ENCODE measurements at regions not wholly inside any gene's neighbourhood (a gene's known extent, or its start where the extent isn't known, plus 50 kb on each side); places are given as distances from the start of the nearest gene placed in this dataset.
"Not testable (repeated sequence)": the region's sequence is repeated elsewhere in the genome, so short reads cannot be mapped to it uniquely, and the experiment has no call there.

GRCh38 chr19:30283556-30283955 is 88.6 kb upstream of the ZNF536 start:
- Mint-ChIP-seq H3K4me1 (ENCODE audit: low read depth) (no peaks in the 10 kb centered on the region), H3K36me3 (ENCODE audit: low read depth) (no peaks in the 10 kb centered on the region), H3K4me3 (no peak overlapping the region), H3K27me3 (ENCODE audit: low read depth) (no peaks in the 10 kb centered on the region), H3K27ac (no peak overlapping the region), H3K9me3 (no peaks in the 10 kb centered on the region)

GRCh38 chr19:30284209-30284608 is 88.0 kb upstream of the ZNF536 start:
- Mint-ChIP-seq H3K36me3 (ENCODE audit: low read depth) (no peaks in the 10 kb centered on the region), H3K4me1 (ENCODE audit: low read depth) (no peaks in the 10 kb centered on the region), H3K27me3 (ENCODE audit: low read depth) (no peaks in the 10 kb centered on the region), H3K9me3 (no peaks in the 10 kb centered on the region), H3K27ac (no peak overlapping the region), H3K4me3 (no peak overlapping the region)

DNA sequence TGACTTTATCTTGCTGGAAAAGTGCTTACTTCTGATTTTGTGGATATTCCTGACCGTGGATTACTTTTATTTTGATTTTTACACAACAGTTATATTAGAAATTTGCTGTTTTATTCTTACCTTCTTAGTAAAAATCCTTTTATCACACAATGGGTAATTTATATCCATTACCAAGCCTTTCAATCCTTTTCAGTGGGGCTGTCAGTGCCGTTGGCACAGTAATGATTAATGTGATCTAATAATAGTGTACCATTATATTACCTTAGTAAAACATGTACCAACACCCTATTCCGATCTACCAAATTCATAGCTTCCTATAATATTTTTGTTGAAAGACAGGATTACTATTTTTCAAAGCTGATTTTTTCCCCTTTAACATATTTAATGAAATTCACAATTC is 87.3 kb upstream of the ZNF536 start:
- Mint-ChIP-seq H3K27me3 (ENCODE audit: low read depth) (no peaks in the 10 kb centered on the region), H3K27ac (no peak overlapping the region), H3K4me1 (ENCODE audit: low read depth) (no peaks in the 10 kb centered on the region), H3K4me3 (no peak overlapping the region), H3K36me3 (ENCODE audit: low read depth) (no peaks in the 10 kb centered on the region), H3K9me3 (no peaks in the 10 kb centered on the region)

GRCh38 chr19:30286378-30286777 is 85.8 kb upstream of the ZNF536 start:
- H3K9me3 Mint-ChIP-seq = no peaks in the 10 kb centered on the region
- no peaks in the 10 kb centered on the region for H3K36me3 Mint-ChIP-seq (ENCODE audit: low read depth)
- no peak overlapping the region for H3K4me3 Mint-ChIP-seq
- no peaks in the 10 kb centered on the region for H3K4me1 Mint-ChIP-seq (ENCODE audit: low read depth)
- no peaks in the 10 kb centered on the region for H3K27me3 Mint-ChIP-seq (ENCODE audit: low read depth)
- no peak overlapping the region for H3K27ac Mint-ChIP-seq

GRCh38 chr19:30287259-30287658 is 84.9 kb upstream of the ZNF536 start:
- no peak overlapping the region for H3K27ac Mint-ChIP-seq
- H3K4me1 Mint-ChIP-seq (ENCODE audit: low read depth) = no peaks in the 10 kb centered on the region
- H3K36me3 Mint-ChIP-seq (ENCODE audit: low read depth) = no peaks in the 10 kb centered on the region
- H3K9me3 Mint-ChIP-seq = no peaks in the 10 kb centered on the region
- H3K27me3 Mint-ChIP-seq (ENCODE audit: low read depth) = no peaks in the 10 kb centered on the region
- H3K4me3 Mint-ChIP-seq = no peak overlapping the region

GRCh38 chr19:30287973-30288372 is 84.2 kb upstream of the ZNF536 start:
- H3K9me3 Mint-ChIP-seq = no peaks in the 10 kb centered on the region
- no peaks in the 10 kb centered on the region for H3K36me3 Mint-ChIP-seq (ENCODE audit: low read depth)
- no peaks in the 10 kb centered on the region for H3K4me1 Mint-ChIP-seq (ENCODE audit: low read depth)
- H3K4me3 Mint-ChIP-seq = no peak overlapping the region
- H3K27me3 Mint-ChIP-seq (ENCODE audit: low read depth) = no peaks in the 10 kb centered on the region
- H3K27ac Mint-ChIP-seq = no peak overlapping the region

DNA sequence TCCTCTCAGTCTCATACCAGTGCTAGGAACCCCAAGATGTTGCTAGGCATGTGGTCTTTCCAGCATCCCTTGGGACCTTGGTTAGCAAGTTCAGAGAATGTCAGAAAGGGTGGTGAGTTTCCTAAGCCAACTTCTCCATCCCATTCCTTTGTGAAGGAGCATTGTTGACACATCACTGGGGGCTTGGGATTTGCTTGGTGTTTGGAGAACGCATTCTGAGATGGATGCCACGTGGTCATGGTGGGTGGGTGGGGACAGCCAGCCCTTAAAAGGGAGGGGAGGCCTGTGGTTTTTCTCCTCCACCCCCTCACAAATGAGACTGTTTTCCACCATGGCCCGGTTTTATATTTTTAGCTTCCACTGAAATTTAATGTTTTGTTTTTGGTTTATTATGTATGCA is 83.3 kb upstream of the ZNF536 start:
- Mint-ChIP-seq H3K27me3 (ENCODE audit: low read depth) (no peaks in the 10 kb centered on the region), H3K4me1 (ENCODE audit: low read depth) (no peaks in the 10 kb centered on the region), H3K4me3 (no peak overlapping the region), H3K36me3 (ENCODE audit: low read depth) (no peaks in the 10 kb centered on the region), H3K27ac (no peak overlapping the region), H3K9me3 (no peaks in the 10 kb centered on the region)

- H3K27me3 Mint-ChIP-seq (ENCODE audit: low read depth) = no peaks in the 10 kb centered on the region
- no peak overlapping the region for H3K4me3 Mint-ChIP-seq
- no peaks in the 10 kb centered on the region for H3K4me1 Mint-ChIP-seq (ENCODE audit: low read depth)
- no peak overlapping the region for H3K27ac Mint-ChIP-seq
- no peaks in the 10 kb centered on the region for H3K9me3 Mint-ChIP-seq
- no peaks in the 10 kb centered on the region for H3K36me3 Mint-ChIP-seq (ENCODE audit: low read depth)
Observed at GRCh38 chr19:30289336-30289735, 82.8 kb upstream of the ZNF536 start.

DNA sequence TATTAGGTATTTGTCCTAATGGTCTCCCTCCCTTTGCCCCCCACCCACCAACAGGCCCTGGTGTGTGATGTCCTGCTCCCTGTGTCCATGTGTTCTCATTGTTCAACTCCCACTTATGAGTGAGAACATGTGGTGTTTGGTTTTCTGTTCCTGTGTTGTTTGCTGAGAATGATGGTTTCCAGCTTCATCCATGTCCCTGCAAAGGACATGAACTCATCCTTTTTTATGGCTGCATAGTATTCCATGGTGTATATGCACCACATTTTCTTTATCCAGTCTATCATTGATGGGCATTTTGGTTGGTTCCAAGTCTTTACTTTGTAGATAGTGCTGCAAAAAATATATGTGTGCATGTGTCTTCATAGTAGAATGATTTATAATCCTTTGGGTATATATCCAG is 81.4 kb upstream of the ZNF536 start:
- H3K4me3 Mint-ChIP-seq; H3K27me3 Mint-ChIP-seq (ENCODE audit: low read depth); H3K9me3 Mint-ChIP-seq; H3K36me3 Mint-ChIP-seq (ENCODE audit: low read depth); H3K27ac Mint-ChIP-seq; H3K4me1 Mint-ChIP-seq (ENCODE audit: low read depth): not testable (repeated sequence)

- Mint-ChIP-seq H3K36me3 (ENCODE audit: low read depth) (no peaks in the 10 kb centered on the region), H3K27ac (no peak overlapping the region), H3K4me1 (ENCODE audit: low read depth) (no peaks in the 10 kb centered on the region), H3K27me3 (ENCODE audit: low read depth) (no peaks in the 10 kb centered on the region), H3K9me3 (no peaks in the 10 kb centered on the region), H3K4me3 (no peak overlapping the region)
Observed at GRCh38 chr19:30293051-30293785, 79.0 kb upstream of the ZNF536 start.

DNA sequence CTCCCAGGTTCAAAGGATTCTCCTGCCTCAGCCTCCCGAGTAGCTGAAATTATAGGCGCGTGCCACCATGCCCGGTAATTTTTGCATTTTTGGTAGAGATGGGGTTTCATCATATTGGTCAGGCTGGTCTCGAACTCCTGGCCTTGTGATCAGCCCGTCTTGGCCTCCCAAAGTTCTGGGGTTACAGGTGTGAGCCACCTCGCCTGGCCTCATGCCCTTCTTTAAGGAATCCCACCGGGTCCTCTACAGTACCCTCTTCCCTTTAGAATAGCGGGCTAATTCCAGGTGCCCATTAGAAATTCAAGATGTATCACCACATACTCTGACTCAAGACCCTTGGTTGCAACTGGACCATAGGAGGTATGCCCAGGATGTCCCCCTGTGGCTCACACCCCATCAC is 74.2 kb upstream of the ZNF536 start:
- no peak overlapping the region for H3K4me3 Mint-ChIP-seq
- H3K27ac Mint-ChIP-seq = no peak overlapping the region
- no peaks in the 10 kb centered on the region for H3K27me3 Mint-ChIP-seq (ENCODE audit: low read depth)
- H3K9me3 Mint-ChIP-seq = no peaks in the 10 kb centered on the region
- H3K4me1 Mint-ChIP-seq (ENCODE audit: low read depth) = no peaks in the 10 kb centered on the region
- no peaks in the 10 kb centered on the region for H3K36me3 Mint-ChIP-seq (ENCODE audit: low read depth)

GRCh38 chr19:30303131-30303654 is 69.0 kb upstream of the ZNF536 start:
- Mint-ChIP-seq H3K36me3 (ENCODE audit: low read depth) (no peaks in the 10 kb centered on the region), H3K27me3 (ENCODE audit: low read depth) (no peaks in the 10 kb centered on the region), H3K9me3 (no peaks in the 10 kb centered on the region), H3K4me3 (no peak overlapping the region), H3K4me1 (ENCODE audit: low read depth) (no peaks in the 10 kb centered on the region), H3K27ac (no peak overlapping the region)

GRCh38 chr19:30304540-30304939 is 67.6 kb upstream of the ZNF536 start:
- no peaks in the 10 kb centered on the region for H3K9me3 Mint-ChIP-seq
- H3K4me3 Mint-ChIP-seq = no peak overlapping the region
- H3K36me3 Mint-ChIP-seq (ENCODE audit: low read depth) = no peaks in the 10 kb centered on the region
- no peaks in the 10 kb centered on the region for H3K27me3 Mint-ChIP-seq (ENCODE audit: low read depth)
- H3K4me1 Mint-ChIP-seq (ENCODE audit: low read depth) = no peaks in the 10 kb centered on the region
- no peak overlapping the region for H3K27ac Mint-ChIP-seq

DNA sequence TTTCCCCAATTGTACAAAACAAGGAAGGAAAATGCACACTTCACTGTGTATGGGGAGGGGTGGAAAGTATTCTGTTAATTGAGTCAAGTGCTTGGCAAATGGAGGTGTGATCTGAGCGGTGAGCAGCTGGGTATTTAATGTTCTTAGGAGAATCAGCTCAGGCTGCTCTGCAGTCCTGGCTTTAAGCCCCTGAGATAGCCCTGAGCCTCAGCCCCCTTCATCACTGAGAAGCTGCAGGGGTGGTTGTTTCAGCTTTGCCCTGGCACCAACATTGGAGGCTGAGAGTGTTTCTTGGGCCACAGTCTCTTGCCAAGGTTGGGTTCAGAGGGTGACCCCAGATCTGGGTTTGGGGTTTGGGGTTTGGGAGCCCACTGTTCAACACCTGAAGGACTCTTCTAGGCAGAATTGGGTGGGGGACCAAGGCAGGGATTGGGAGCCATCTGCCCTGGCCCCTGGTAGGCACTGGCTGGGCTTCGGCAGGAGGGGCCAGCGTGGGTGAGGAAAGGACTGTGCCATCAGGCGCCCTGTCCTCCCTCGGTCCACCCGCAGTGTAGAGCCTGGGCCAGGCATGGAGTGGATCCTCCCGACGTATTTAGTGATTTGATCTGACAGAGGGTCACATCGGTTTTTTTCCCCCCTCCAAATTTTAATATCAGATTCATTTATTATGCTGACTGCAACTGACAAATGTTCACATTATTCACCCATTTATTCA is 66.7 kb upstream of the ZNF536 start:
- Mint-ChIP-seq H3K4me3 (no peak overlapping the region), H3K27ac (no peak overlapping the region), H3K27me3 (ENCODE audit: low read depth) (no peaks in the 10 kb centered on the region), H3K9me3 (no peaks in the 10 kb centered on the region), H3K4me1 (ENCODE audit: low read depth) (no peaks in the 10 kb centered on the region), H3K36me3 (ENCODE audit: low read depth) (no peaks in the 10 kb centered on the region)

GRCh38 chr19:30307191-30307974 is 64.8 kb upstream of the ZNF536 start:
- Mint-ChIP-seq H3K9me3 (no peaks in the 10 kb centered on the region), H3K4me1 (ENCODE audit: low read depth) (no peaks in the 10 kb centered on the region), H3K27ac (no peak overlapping the region), H3K4me3 (no peak overlapping the region), H3K36me3 (ENCODE audit: low read depth) (no peaks in the 10 kb centered on the region), H3K27me3 (ENCODE audit: low read depth) (no peaks in the 10 kb centered on the region)

Measured in T-helper 1 cell treated with Interleukin-12 subunit alpha and Interleukin-12 subunit beta and Interleukin-4 antibody, amounts not matched to agents 30 μg/mL and 1 μg/mL, for 36 hours (primary cell).